ENCODE measurements at regions not wholly inside any gene's neighbourhood (a gene's known extent, or its start where the extent isn't known, plus 50 kb on each side); places are given as distances from the start of the nearest gene placed in this dataset.
"Not testable (repeated sequence)": the region's sequence is repeated elsewhere in the genome, so short reads cannot be mapped to it uniquely, and the experiment has no call there.

DNA sequence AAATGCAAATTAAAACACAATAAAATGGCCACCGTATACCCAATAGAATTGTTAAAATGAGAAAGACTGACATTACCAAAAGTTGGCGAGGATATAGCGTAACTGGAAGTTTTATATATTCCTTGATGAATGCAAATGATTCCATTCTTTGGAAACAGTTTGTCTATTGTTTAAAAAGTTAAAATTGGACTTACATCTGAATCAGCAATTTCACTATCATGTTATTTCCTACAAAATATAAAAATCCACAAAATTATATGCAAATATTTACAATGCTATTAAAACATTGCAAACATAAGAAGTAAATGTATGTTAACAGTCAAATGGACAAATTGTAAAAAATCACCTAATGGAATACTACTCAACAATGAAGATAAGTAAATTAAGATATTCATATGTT lies 852.2 kb upstream of the NDST4 start:
- H4K20me1 ChIP-seq (ENCODE audit: insufficient read depth, low read length, poor library complexity, severe bottlenecking): no peaks in the 10 kb centered on the region
- no peak overlapping the region for H3K9ac ChIP-seq (ENCODE audit: low read depth, low read length, poor library complexity, severe bottlenecking)
- TF ChIP-seq, protein P1, sequence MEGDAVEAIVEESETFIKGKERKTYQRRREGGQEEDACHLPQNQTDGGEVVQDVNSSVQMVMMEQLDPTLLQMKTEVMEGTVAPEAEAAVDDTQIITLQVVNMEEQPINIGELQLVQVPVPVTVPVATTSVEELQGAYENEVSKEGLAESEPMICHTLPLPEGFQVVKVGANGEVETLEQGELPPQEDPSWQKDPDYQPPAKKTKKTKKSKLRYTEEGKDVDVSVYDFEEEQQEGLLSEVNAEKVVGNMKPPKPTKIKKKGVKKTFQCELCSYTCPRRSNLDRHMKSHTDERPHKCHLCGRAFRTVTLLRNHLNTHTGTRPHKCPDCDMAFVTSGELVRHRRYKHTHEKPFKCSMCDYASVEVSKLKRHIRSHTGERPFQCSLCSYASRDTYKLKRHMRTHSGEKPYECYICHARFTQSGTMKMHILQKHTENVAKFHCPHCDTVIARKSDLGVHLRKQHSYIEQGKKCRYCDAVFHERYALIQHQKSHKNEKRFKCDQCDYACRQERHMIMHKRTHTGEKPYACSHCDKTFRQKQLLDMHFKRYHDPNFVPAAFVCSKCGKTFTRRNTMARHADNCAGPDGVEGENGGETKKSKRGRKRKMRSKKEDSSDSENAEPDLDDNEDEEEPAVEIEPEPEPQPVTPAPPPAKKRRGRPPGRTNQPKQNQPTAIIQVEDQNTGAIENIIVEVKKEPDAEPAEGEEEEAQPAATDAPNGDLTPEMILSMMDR (conservative IDR thresholded peaks at IDR 0.05; ENCODE audit: low read length): no peak
- no peak for TF ChIP-seq EZH2phosphoT487 (IDR thresholded peaks at IDR 0.05; ENCODE audit: borderline replicate concordance)
- H3F3A ChIP-seq (ENCODE audit: low read depth): no peaks in the 10 kb centered on the region
- no peaks in the 10 kb centered on the region for H3K36me3 ChIP-seq (ENCODE audit: insufficient read depth, low read length)
- no peak overlapping the region for H2AFZ ChIP-seq (ENCODE audit: low read length)
- H3K4me2 ChIP-seq (ENCODE audit: low read depth, low read length, poor library complexity, severe bottlenecking): no peak overlapping the region
- no peaks in the 10 kb centered on the region for H3K9me2 ChIP-seq (replicated peaks; ENCODE audit: low read depth, low read length)
- no peak overlapping the region for H3K4me3 ChIP-seq (ENCODE audit: low read length, poor library complexity, severe bottlenecking)
- H3K4me1 ChIP-seq (ENCODE audit: insufficient read depth, low read length, poor library complexity, severe bottlenecking): no peaks in the 10 kb centered on the region
- H3K27me3 ChIP-seq (ENCODE audit: insufficient read depth, low read length, poor library complexity, severe bottlenecking): no peaks in the 10 kb centered on the region
- H3K9me3 ChIP-seq (ENCODE audit: insufficient read depth, low read depth, low read length): no peaks in the 10 kb centered on the region
- no peaks in the 10 kb centered on the region for H3K79me2 ChIP-seq (ENCODE audit: insufficient read depth, low read length)

DNA sequence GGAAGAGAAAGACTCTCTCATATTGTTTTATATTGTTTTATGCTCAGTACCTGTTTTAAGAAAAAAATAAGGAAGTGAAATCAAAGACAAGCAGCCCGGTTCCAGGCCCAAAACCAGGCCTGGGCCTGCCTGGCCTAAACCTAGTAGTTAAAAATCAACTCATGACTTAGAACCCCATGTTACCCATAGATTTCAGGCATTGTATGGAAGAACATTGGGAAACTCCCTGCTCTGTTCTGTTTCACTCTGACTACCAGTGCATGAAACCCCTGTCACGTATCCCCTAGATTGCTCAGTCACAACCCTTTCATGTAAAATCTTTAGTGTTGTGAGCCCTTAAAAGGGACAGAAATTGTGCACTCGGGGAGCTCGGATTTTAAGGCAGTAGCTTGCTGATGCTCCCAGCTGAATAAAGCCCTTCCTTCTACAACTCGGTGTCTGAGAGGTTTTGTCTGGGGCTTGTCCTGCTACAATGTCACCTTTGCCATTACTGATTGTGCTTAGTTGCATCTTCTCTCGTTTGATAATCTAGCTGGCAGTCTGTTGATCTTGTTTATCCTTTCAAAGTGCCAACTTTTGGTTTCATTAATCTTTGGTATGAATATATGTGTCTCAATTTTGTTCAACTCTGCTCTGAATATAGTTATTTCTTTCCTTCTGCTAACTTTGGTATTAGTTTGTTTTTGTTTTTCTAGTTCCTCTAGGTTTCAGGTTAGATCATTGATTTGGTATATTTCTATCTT lies 842.8 kb upstream of the NDST4 start:
- H4K20me1 ChIP-seq (ENCODE audit: insufficient read depth, low read length, poor library complexity, severe bottlenecking); H3K9me3 ChIP-seq (ENCODE audit: insufficient read depth, low read depth, low read length); H3K27me3 ChIP-seq (ENCODE audit: insufficient read depth, low read length, poor library complexity, severe bottlenecking); H3K9ac ChIP-seq (ENCODE audit: low read depth, low read length, poor library complexity, severe bottlenecking); H3K9me2 ChIP-seq (replicated peaks; ENCODE audit: low read depth, low read length); H3K4me1 ChIP-seq (ENCODE audit: insufficient read depth, low read length, poor library complexity, severe bottlenecking); H3K4me3 ChIP-seq (ENCODE audit: low read length, poor library complexity, severe bottlenecking); H3K36me3 ChIP-seq (ENCODE audit: insufficient read depth, low read length); H3K79me2 ChIP-seq (ENCODE audit: insufficient read depth, low read length); H3F3A ChIP-seq (ENCODE audit: low read depth); H3K4me2 ChIP-seq (ENCODE audit: low read depth, low read length, poor library complexity, severe bottlenecking); H2AFZ ChIP-seq (ENCODE audit: low read length): not testable (repeated sequence)

DNA sequence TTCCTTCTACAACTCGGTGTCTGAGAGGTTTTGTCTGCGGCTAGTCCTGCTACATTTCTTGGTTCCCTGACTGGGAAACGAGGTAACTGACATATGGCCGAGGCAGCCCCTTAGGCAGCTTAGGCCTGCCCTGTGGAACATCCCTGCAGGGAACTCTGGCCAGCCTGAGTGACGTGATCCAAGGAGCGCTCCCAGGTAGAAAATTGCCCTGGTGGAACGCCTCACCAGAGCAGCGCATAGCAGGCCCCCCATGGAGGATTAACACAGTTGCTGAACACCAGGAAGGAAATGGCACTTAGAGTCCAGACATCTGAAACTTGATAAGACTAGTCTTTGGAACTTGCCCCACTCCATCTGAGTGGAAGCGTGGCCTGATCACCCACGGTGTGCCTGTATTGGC lies 837.4 kb upstream of the NDST4 start:
- Histone ChIP-seq H3K4me1 (ENCODE audit: insufficient read depth, low read length, poor library complexity, severe bottlenecking) (no peaks in the 10 kb centered on the region), H3K9ac (ENCODE audit: low read depth, low read length, poor library complexity, severe bottlenecking) (no peak overlapping the region), H3K36me3 (ENCODE audit: insufficient read depth, low read length) (no peaks in the 10 kb centered on the region), H4K20me1 (ENCODE audit: insufficient read depth, low read length, poor library complexity, severe bottlenecking) (no peaks in the 10 kb centered on the region), H3K27me3 (ENCODE audit: insufficient read depth, low read length, poor library complexity, severe bottlenecking) (no peaks in the 10 kb centered on the region), H3K79me2 (ENCODE audit: insufficient read depth, low read length) (no peaks in the 10 kb centered on the region), H3K4me2 (ENCODE audit: low read depth, low read length, poor library complexity, severe bottlenecking) (no peak overlapping the region), H3K9me3 (ENCODE audit: insufficient read depth, low read depth, low read length) (no peaks in the 10 kb centered on the region), H2AFZ (ENCODE audit: low read length) (no peak overlapping the region), H3K4me3 (ENCODE audit: low read length, poor library complexity, severe bottlenecking) (no peak overlapping the region), H3K9me2 (replicated peaks; ENCODE audit: low read depth, low read length) (no peaks in the 10 kb centered on the region), H3F3A (ENCODE audit: low read depth) (no peaks in the 10 kb centered on the region)
- TF ChIP-seq, protein P1 (conservative IDR thresholded peaks at IDR 0.05; ENCODE audit: low read length): no peak
- no peak for TF ChIP-seq EZH2phosphoT487 (IDR thresholded peaks at IDR 0.05; ENCODE audit: borderline replicate concordance)

DNA sequence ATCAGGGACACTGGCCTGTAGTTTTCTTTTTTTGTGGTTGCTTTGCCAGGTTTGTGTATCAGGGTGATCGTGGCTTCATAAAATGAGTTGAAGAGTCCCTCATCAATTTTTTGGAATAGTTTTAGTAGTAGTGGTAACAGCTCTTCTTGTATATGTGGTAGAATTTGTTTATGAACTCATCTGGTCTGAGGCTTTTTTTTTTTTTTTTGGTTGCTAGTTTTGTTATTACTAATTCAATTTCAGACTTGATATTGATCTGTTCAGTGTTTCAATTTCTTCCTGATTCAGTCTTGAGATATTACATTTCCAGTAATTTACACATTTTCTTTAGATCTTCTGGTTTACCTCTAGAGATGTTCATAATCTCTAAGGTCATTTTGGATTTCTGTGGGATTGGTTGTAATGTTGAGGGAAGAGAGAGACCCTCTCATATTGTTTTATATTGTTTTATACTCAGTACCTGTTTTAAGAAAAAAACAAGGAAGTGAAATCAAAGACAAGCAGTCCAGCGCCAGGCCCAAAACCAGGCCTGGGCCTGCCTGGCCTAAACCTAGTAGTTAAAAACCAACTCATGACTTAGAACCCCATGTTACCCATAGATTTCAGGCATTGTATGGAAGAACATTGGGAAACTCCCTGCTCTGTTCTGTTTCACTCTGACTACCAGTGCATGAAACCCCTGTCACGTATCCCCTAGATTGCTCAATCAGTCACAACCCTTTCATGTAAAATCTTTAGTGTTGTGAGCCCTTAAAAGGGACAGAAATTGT lies 836.7 kb upstream of the NDST4 start:
- not testable (repeated sequence) for H3K4me2 ChIP-seq (ENCODE audit: low read depth, low read length, poor library complexity, severe bottlenecking); H4K20me1 ChIP-seq (ENCODE audit: insufficient read depth, low read length, poor library complexity, severe bottlenecking); H3K9ac ChIP-seq (ENCODE audit: low read depth, low read length, poor library complexity, severe bottlenecking); H3K27me3 ChIP-seq (ENCODE audit: insufficient read depth, low read length, poor library complexity, severe bottlenecking); H3K4me1 ChIP-seq (ENCODE audit: insufficient read depth, low read length, poor library complexity, severe bottlenecking); H3F3A ChIP-seq (ENCODE audit: low read depth); H3K79me2 ChIP-seq (ENCODE audit: insufficient read depth, low read length); H3K9me3 ChIP-seq (ENCODE audit: insufficient read depth, low read depth, low read length); H3K36me3 ChIP-seq (ENCODE audit: insufficient read depth, low read length); H2AFZ ChIP-seq (ENCODE audit: low read length); H3K4me3 ChIP-seq (ENCODE audit: low read length, poor library complexity, severe bottlenecking); H3K9me2 ChIP-seq (replicated peaks; ENCODE audit: low read depth, low read length)
